A549 (cell line): ENCODE measurements at regions not wholly inside any gene's neighbourhood (a gene's known extent, or its start where the extent isn't known, plus 50 kb on each side); places are given as distances from the start of the nearest gene placed in this dataset.

Experiments
- BHLHE40 ChIP-seq: IDR thresholded peaks from 2 replicates; pipeline ENCODE4 v1.6.1; 2012; ENCODE audit warnings: low read depth, low read length, inconsistent platforms
- EP300 ChIP-seq, 2 experiments: fragments of >200 bp; sonication (Bioruptor Twin); formaldehyde crosslinking; IDR thresholded peaks; 2 replicates in 1 of 2; 3 replicates in 1 of 2; pipeline ENCODE4 v1.6.1; 2016 to 2017
- JUN ChIP-seq, 2 experiments: fragments of >200 bp; sonication (Bioruptor Twin); formaldehyde crosslinking; IDR thresholded peaks; 2 replicates in 1 of 2; 3 replicates in 1 of 2; pipeline ENCODE4 v1.6.1; 2016 to 2017
- MAZ ChIP-seq: fragments of 150-350 bp; IDR thresholded peaks from 2 replicates; pipeline ENCODE4 v1.6.1; 2014; ENCODE audit warnings: antibody characterized with exemption, low read depth, low read length, borderline replicate concordance
- POLR2A ChIP-seq: IDR thresholded peaks from 2 replicates; pipeline ENCODE4 v1.6.1; 2012; ENCODE audit warnings: mild to moderate bottlenecking, low read length
- RAD21 ChIP-seq, 2 experiments: fragments of >200 bp in 1 of 2; sonication (Bioruptor Twin) in 1 of 2; formaldehyde crosslinking in 1 of 2; IDR thresholded peaks in 1 of 2; conservative IDR thresholded peaks in 1 of 2; 2 replicates in 1 of 2; 3 replicates in 1 of 2; pipeline ENCODE4 v1.6.1; 2012 to 2018; ENCODE audit warnings: inconsistent platforms in 1 of 2
- RNF2 ChIP-seq: fragments of 200-600 bp; sonication (generic); IDR thresholded peaks from 2 replicates; pipeline ENCODE4 v1.6.1; 2016; ENCODE audit warnings: low read depth, mild to moderate bottlenecking, antibody characterized with exemption, moderate library complexity, borderline replicate concordance
- SMC3 ChIP-seq: fragments of >200 bp; sonication (Bioruptor Twin); formaldehyde crosslinking; IDR thresholded peaks from 3 replicates; pipeline ENCODE4 v1.6.1; 2018; ENCODE audit warnings: inconsistent platforms
- SREBF2 ChIP-seq: fragments of 450-650 bp; IDR thresholded peaks from 2 replicates; pipeline ENCODE4 v1.6.1; 2014; ENCODE audit warnings: mild to moderate bottlenecking, moderate library complexity
- TP53 ChIP-seq: fragments of 250-450 bp; sonication (Bioruptor Pico); IDR thresholded peaks from 2 replicates; pipeline ENCODE4 v1.5.0; 2021; ENCODE audit warnings: mild to moderate bottlenecking, moderate library complexity
- ZC3H11A ChIP-seq: fragments of 450-650 bp; IDR thresholded peaks from 2 replicates; pipeline ENCODE4 v1.6.1; 2014; ENCODE audit warnings: antibody characterized with exemption, mild to moderate bottlenecking
- TF ChIP-seq, protein P1 (sequence below): fragments of >200 bp; sonication (Bioruptor Twin); formaldehyde crosslinking; IDR thresholded peaks from 3 replicates; pipeline ENCODE4 v1.5.1; 2016
- TF ChIP-seq, protein P2 (sequence below): IDR thresholded peaks from 2 replicates; pipeline ENCODE4 v1.6.1; 2012; ENCODE audit warnings: low read depth, borderline replicate concordance

DNA sequence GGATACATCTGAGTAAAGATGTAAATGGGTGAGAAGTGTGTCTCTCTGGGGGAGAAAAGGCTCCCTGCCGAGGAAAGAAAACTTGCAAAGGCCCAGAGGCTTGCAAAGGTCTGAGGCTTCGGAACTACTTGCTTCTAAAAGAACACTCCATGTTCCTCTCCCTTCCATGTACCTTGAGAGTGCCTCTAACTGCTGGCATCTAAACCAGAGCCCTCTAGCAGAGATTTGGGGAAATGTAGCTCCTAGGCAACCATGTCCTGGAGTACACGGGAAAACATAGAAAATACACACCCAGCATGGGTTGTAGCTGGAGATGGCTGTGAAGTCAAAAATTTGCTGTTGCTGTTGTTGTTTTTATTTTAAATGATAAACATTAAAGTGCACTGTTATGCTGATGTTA is 151.6 kb downstream of the SYK start:
- TF ChIP-seq, protein P1, sequence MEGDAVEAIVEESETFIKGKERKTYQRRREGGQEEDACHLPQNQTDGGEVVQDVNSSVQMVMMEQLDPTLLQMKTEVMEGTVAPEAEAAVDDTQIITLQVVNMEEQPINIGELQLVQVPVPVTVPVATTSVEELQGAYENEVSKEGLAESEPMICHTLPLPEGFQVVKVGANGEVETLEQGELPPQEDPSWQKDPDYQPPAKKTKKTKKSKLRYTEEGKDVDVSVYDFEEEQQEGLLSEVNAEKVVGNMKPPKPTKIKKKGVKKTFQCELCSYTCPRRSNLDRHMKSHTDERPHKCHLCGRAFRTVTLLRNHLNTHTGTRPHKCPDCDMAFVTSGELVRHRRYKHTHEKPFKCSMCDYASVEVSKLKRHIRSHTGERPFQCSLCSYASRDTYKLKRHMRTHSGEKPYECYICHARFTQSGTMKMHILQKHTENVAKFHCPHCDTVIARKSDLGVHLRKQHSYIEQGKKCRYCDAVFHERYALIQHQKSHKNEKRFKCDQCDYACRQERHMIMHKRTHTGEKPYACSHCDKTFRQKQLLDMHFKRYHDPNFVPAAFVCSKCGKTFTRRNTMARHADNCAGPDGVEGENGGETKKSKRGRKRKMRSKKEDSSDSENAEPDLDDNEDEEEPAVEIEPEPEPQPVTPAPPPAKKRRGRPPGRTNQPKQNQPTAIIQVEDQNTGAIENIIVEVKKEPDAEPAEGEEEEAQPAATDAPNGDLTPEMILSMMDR = no peak
- TF ChIP-seq POLR2A (no peak), SMC3 (no peak), JUN (IDR thresholded peaks at IDR 0.05) (no peak), SREBF2 (no peak), TP53 (no peak), ZC3H11A (no peak), RNF2 (no peak), BHLHE40 (no peak), MAZ (no peak), RAD21 (conservative IDR thresholded peaks at IDR 0.05 in 1 of 2, IDR thresholded peaks at IDR 0.05 in 1 of 2) (no peak), EP300 (IDR thresholded peaks at IDR 0.05) (no peak)
- TF ChIP-seq, protein P2, sequence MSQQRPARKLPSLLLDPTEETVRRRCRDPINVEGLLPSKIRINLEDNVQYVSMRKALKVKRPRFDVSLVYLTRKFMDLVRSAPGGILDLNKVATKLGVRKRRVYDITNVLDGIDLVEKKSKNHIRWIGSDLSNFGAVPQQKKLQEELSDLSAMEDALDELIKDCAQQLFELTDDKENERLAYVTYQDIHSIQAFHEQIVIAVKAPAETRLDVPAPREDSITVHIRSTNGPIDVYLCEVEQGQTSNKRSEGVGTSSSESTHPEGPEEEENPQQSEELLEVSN = no peak
